Stomach (tissue), 8 donors: ENCODE measurements at regions not wholly inside any gene's neighbourhood (a gene's known extent, or its start where the extent isn't known, plus 50 kb on each side); places are given as distances from the start of the nearest gene placed in this dataset.

Experiments used
- DNase-seq, 2 donors: peaks; one replicate each; pipeline versions ENCODE4 v3.0.0 to v3.0.0-alpha.2; 2013 to 2019
- H3K27ac ChIP-seq, 5 donors: fragments of 200-600 bp in 4 of 5; sonication (generic) in 4 of 5; one replicate each; pipeline ENCODE4 v1.5.1; 2013 to 2019; ENCODE audit warnings: mild to moderate bottlenecking in 1 of 5, moderate library complexity in 1 of 5
- H3K27me3 ChIP-seq, 3 donors: fragments of 200-600 bp; sonication (generic); one replicate each; pipeline ENCODE4 v1.5.1; 2017 to 2019; ENCODE audit warnings: mixed run types in 1 of 3
- H3K36me3 ChIP-seq, 4 donors: fragments of 200-600 bp; sonication (generic); 1 replicate in 3 of 4; 2 replicates in 1 of 4; pipeline ENCODE4 v1.5.1; 2016 to 2019
- H3K4me1 ChIP-seq, 4 donors: fragments of 200-600 bp; sonication (generic); one replicate each; pipeline ENCODE4 v1.5.1; 2016 to 2019
- H3K4me3 ChIP-seq, 4 donors: fragments of 200-600 bp; sonication (generic) in 3 of 4; one replicate each; pipeline ENCODE4 v1.5.1; 2016 to 2019; ENCODE audit warnings: mild to moderate bottlenecking in 1 of 4
- H3K9me3 ChIP-seq, 4 donors: fragments of 200-600 bp; sonication (generic); one replicate each; pipeline ENCODE4 v1.5.1; 2016 to 2019
- EP300 ChIP-seq: sonication (generic); formaldehyde crosslinking; IDR thresholded peaks from one replicate; pipeline ENCODE4 v1.6.1; 2017; ENCODE audit warnings: antibody characterized with exemption
- POLR2A ChIP-seq, 4 donors: fragments of 450-650 bp; IDR thresholded peaks; one replicate each; pipeline ENCODE4 v1.6.1; 2016; ENCODE audit warnings: antibody characterized with exemption in 4 of 4, control low read depth in 2 of 4, mild to moderate bottlenecking in 1 of 4, moderate library complexity in 1 of 4
- POLR2AphosphoS5 ChIP-seq, 3 donors: sonication (generic); formaldehyde crosslinking; IDR thresholded peaks; one replicate each; pipeline ENCODE4 v1.6.1; 2016; ENCODE audit warnings: antibody characterized with exemption in 3 of 3
- WGBS, 5 donors: extraction: QIAGEN DNeasy Blood & Tissue Kit in 3 of 5; methylation state at CpG; one replicate each; pipeline versions ENCODE4 v1.1.5 to v1.1.7; 2013 to 2018; 5-methylcytosine and 5-hydroxymethylcytosine counted together
- intact Hi-C: fragments of 100-400 bp; cut with DNase I; formaldehyde crosslinking; loops from one replicate; pipeline ENCODE4 v1.15.1; 2023; ENCODE audit warnings: low total_unique reads
- TF ChIP-seq, protein P1 (sequence below), 7 experiments: fragments of 450-650 bp in 4 of 7; fragments of 200-600 bp in 3 of 7; sonication (generic) in 3 of 7; IDR thresholded peaks; one replicate each; pipeline ENCODE4 v1.5.1; 2016 to 2019; ENCODE audit warnings: antibody characterized with exemption in 7 of 7, control low read depth in 2 of 7, mild to moderate bottlenecking in 1 of 7
- donor health status: healthy with polysubstance abuse.
- donor health status: Bipolar disorder and iron deficiency.
- donor health status: healthy.

GRCh38 chr6:170019818-170020583 is 268.6 kb downstream of the ERMARD start:
- Histone ChIP-seq H3K9me3 (no peaks in the 10 kb centered on the region), H3K27me3 (peaks cover 0 to 25% (median 8%) of the 10 kb centered on the region in 3 donors), H3K4me3 (no peak overlapping the region), H3K36me3 (no peaks in the 10 kb centered on the region), H3K4me1 (peaks cover 0 to 18% (median 6%) of the 10 kb centered on the region in 4 donors), H3K27ac (peak overlapping the region in 2 of 5 donors; percentile 50 to 58)
- peak in 1 of 2 donors; percentile 19 for DNase-seq
- intact Hi-C loops, result no loop called here
- 87 to 96% (median 94%) methylated on average over 20 of the region's 20 CpGs for WGBS, 5 donors
- no peak for TF ChIP-seq EP300
- TF ChIP-seq, protein P1, sequence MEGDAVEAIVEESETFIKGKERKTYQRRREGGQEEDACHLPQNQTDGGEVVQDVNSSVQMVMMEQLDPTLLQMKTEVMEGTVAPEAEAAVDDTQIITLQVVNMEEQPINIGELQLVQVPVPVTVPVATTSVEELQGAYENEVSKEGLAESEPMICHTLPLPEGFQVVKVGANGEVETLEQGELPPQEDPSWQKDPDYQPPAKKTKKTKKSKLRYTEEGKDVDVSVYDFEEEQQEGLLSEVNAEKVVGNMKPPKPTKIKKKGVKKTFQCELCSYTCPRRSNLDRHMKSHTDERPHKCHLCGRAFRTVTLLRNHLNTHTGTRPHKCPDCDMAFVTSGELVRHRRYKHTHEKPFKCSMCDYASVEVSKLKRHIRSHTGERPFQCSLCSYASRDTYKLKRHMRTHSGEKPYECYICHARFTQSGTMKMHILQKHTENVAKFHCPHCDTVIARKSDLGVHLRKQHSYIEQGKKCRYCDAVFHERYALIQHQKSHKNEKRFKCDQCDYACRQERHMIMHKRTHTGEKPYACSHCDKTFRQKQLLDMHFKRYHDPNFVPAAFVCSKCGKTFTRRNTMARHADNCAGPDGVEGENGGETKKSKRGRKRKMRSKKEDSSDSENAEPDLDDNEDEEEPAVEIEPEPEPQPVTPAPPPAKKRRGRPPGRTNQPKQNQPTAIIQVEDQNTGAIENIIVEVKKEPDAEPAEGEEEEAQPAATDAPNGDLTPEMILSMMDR (IDR thresholded peaks at IDR 0.05), result no peak
- no peak for TF ChIP-seq POLR2A (IDR thresholded peaks at IDR 0.05)
- no peak for TF ChIP-seq POLR2AphosphoS5 (IDR thresholded peaks at IDR 0.05)

GRCh38 chr6:170018936-170019817 is 267.8 kb downstream of the ERMARD start:
- Histone ChIP-seq H3K4me3 (no peak overlapping the region), H3K27ac (peak overlapping the region in 2 of 5 donors; percentile 50 to 58), H3K27me3 (peaks cover 0 to 25% (median 8%) of the 10 kb centered on the region in 3 donors), H3K9me3 (no peaks in the 10 kb centered on the region), H3K4me1 (peaks cover 0 to 10% (median 6%) of the 10 kb centered on the region in 4 donors), H3K36me3 (no peaks in the 10 kb centered on the region)
- 66 to 74% (median 69%) methylated on average over 19 of the region's 19 CpGs for WGBS, 5 donors
- TF ChIP-seq POLR2AphosphoS5 (IDR thresholded peaks at IDR 0.05) (no peak), POLR2A (IDR thresholded peaks at IDR 0.05) (no peak), EP300 (no peak)
- TF ChIP-seq, protein P1 (IDR thresholded peaks at IDR 0.05), result no peak
- peak; percentile 20 to 54 for DNase-seq
- intact Hi-C loops, result no loop called here

- peak overlapping the region in 2 of 5 donors; percentile 50 to 58 for H3K27ac ChIP-seq
- H3K36me3 ChIP-seq, result no peaks in the 10 kb centered on the region
- H3K27me3 ChIP-seq, result peaks cover 0 to 20% (median 6%) of the 10 kb centered on the region in 3 donors
- H3K4me3 ChIP-seq, result no peak overlapping the region
- peaks cover 0 to 8% (median 6%) of the 10 kb centered on the region in 4 donors for H3K4me1 ChIP-seq
- DNase-seq, result no peak
- TF ChIP-seq POLR2AphosphoS5 (IDR thresholded peaks at IDR 0.05) (no peak), EP300 (no peak), POLR2A (IDR thresholded peaks at IDR 0.05) (no peak)
- TF ChIP-seq, protein P1 (IDR thresholded peaks at IDR 0.05), result no peak
- H3K9me3 ChIP-seq, result peaks cover 0 to under 1% (median 0%) of the 10 kb centered on the region in 4 donors
- intact Hi-C loops, result no loop called here
- WGBS, 5 donors, result 87 to 94% (median 90%) methylated on average over 12 of the region's 12 CpGs
These were observed 267.1 kb downstream of the ERMARD start for GRCh38 chr6:170018422-170018935.
